GM10266 (cell line): ENCODE measurements at regions not wholly inside any gene's neighbourhood (a gene's known extent, or its start where the extent isn't known, plus 50 kb on each side); places are given as distances from the start of the nearest gene placed in this dataset.

Experiments
- DNase-seq: peaks from one replicate; pipeline ENCODE4 v3.0.0; 2012; ENCODE audit errors: extremely low spot score
- TF ChIP-seq, protein P1 (sequence below): IDR thresholded peaks from 2 replicates; pipeline ENCODE4 v1.5.1; 2012; ENCODE audit warnings: mild to moderate bottlenecking, low read depth; ENCODE audit not compliant: control insufficient read depth, insufficient read depth; ENCODE audit errors: missing control alignments

DNA sequence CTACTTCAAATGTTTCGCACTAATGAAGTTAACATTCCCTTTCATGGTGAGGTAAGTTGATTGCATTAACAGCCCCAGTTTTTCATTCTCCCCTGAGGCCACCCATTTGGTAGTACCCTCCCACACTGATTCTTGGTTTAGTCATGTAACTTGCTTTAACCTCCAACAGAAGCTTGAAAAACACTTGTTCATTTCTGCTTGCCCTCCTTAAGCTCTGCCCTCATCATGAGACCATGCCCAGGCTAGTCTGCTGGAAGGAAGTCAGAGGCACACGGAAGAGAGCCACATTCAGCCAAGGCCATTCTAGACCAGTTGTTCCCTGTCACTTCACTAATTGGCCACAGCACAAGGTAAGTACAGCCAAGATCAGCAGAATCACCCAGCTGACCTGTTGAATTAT, 50.7 kb upstream of the CD44 start:
- TF ChIP-seq, protein P1, sequence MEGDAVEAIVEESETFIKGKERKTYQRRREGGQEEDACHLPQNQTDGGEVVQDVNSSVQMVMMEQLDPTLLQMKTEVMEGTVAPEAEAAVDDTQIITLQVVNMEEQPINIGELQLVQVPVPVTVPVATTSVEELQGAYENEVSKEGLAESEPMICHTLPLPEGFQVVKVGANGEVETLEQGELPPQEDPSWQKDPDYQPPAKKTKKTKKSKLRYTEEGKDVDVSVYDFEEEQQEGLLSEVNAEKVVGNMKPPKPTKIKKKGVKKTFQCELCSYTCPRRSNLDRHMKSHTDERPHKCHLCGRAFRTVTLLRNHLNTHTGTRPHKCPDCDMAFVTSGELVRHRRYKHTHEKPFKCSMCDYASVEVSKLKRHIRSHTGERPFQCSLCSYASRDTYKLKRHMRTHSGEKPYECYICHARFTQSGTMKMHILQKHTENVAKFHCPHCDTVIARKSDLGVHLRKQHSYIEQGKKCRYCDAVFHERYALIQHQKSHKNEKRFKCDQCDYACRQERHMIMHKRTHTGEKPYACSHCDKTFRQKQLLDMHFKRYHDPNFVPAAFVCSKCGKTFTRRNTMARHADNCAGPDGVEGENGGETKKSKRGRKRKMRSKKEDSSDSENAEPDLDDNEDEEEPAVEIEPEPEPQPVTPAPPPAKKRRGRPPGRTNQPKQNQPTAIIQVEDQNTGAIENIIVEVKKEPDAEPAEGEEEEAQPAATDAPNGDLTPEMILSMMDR: no peak
- no peak for DNase-seq

DNA sequence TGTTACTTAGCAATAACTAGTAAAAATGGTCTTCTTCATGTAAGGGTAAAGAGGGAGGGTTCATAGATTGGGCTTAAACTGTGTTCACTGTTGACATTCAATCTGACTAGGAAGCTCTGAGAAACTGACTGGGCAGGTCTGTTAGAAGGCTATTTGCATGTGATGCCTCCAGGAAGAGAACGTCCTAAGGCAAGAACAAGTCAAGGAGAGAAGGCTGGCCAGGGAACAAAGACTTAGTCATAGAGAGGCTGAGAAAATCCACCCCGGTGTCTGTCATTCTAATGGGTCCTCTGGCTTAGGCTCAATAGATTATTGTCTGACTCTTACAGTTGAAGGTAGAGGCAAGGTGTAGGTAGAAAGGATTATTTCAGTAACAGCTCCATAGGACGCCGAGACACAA, 50.3 kb upstream of the CD44 start:
- TF ChIP-seq, protein P1: no peak

More for the DNA sequence above, 50.3 kb upstream of the CD44 start:
- DNase-seq: no peak
